Bronchial epithelial cell (primary cell): ENCODE measurements at regions not wholly inside any gene's neighbourhood (a gene's known extent, or its start where the extent isn't known, plus 50 kb on each side); places are given as distances from the start of the nearest gene placed in this dataset.
"Not testable (repeated sequence)": the region's sequence is repeated elsewhere in the genome, so short reads cannot be mapped to it uniquely, and the experiment has no call there.

Experiments
- DNase-seq: peaks from one replicate; pipeline ENCODE4 v3.0.0-alpha.2; 2010; ENCODE audit warnings: low read depth
- FAIRE-seq: peaks from 2 replicates; lab custom pipeline; 2011; peaks lifted over from hg19 to GRCh38; lab: Jason Lieb, UNC
- H3K27me3 ChIP-seq: 2 replicates; pipeline ENCODE4 v1.5.1; 2011; ENCODE audit warnings: low read length; ENCODE audit not compliant: control insufficient read depth, insufficient read depth
- H3K36me3 ChIP-seq: 2 replicates; pipeline ENCODE4 v1.5.1; 2011; ENCODE audit warnings: low read length; ENCODE audit not compliant: control insufficient read depth, insufficient read depth
- H3K4me3 ChIP-seq: 2 replicates; pipeline ENCODE4 v1.5.1; 2011; ENCODE audit warnings: mild to moderate bottlenecking, low read depth, low read length, control low read depth
- TF ChIP-seq, protein P1 (sequence below): IDR thresholded peaks from 2 replicates; pipeline ENCODE4 v1.5.1; 2011; ENCODE audit warnings: mild to moderate bottlenecking, moderate library complexity, low read length, control low read depth, inconsistent platforms; ENCODE audit not compliant: insufficient read depth, severe bottlenecking

DNA sequence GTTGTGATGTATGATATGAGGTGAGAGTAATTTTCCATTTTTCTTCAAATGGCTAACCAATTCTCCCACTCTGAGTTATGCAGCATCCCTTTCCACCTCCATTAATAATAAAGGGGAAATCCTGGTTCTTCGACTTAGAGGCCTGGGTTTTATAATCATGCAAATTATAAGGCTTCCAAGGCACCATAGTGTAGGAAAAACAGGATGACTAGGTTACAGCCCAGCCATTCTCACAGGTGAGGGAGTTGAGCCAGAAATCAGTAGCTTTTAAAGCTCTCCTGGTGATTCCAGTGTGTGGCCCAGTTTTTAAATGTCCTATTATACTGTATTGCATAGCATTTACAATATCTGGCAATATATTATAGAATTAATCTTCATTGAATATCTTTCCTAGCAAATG lies 203.1 kb downstream of the ARHGEF9 start:
- DNase-seq, result no peak
- no peak for FAIRE-seq
- Histone ChIP-seq H3K27me3 (no peaks in the 10 kb centered on the region), H3K36me3 (no peaks in the 10 kb centered on the region), H3K4me3 (no peak overlapping the region)
- TF ChIP-seq, protein P1, sequence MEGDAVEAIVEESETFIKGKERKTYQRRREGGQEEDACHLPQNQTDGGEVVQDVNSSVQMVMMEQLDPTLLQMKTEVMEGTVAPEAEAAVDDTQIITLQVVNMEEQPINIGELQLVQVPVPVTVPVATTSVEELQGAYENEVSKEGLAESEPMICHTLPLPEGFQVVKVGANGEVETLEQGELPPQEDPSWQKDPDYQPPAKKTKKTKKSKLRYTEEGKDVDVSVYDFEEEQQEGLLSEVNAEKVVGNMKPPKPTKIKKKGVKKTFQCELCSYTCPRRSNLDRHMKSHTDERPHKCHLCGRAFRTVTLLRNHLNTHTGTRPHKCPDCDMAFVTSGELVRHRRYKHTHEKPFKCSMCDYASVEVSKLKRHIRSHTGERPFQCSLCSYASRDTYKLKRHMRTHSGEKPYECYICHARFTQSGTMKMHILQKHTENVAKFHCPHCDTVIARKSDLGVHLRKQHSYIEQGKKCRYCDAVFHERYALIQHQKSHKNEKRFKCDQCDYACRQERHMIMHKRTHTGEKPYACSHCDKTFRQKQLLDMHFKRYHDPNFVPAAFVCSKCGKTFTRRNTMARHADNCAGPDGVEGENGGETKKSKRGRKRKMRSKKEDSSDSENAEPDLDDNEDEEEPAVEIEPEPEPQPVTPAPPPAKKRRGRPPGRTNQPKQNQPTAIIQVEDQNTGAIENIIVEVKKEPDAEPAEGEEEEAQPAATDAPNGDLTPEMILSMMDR, result no peak

DNA sequence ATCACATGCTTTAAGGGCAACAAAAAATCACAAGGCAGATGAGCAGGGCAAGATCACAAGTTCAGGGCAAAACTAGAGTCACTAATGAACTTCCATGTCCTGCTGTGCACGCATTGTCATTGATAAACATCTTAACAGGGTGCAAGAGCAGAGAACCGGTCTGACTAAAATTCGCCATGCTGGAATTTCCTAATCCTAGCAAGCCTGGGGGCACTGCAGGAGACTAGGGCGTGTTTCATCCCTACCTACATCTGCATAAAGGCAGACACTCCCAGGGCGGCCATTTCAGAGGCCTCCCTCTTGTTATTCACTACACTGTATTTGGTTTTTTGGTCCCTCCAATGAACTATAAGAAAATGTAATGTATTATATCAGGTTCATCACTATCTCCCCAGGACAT lies 203.6 kb downstream of the ARHGEF9 start:
- H3K27me3 ChIP-seq, result no peaks in the 10 kb centered on the region
- DNase-seq (no peak), FAIRE-seq (no peak)
- TF ChIP-seq, protein P1, result no peak
- H3K36me3 ChIP-seq, result no peaks in the 10 kb centered on the region
- H3K4me3 ChIP-seq, result no peak overlapping the region

DNA sequence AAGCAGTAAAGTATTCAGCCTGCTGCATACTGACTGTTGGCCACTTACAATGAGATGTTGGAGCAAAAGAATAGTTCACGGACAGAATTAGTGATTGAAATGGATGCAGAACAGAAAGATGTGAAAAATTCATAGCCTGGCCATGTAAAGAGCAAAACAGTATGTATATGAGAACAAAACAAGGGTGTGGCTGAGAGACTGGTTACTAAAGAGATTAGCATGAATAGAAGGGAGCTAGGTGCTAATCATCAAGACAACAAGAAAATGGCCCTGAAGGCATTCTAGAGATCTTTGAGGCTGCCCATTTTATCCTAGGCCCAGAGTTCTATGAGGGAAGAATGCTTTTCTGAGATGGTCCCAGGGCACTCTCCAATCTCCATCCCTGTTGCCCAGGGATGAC lies 208.5 kb downstream of the ARHGEF9 start:
- TF ChIP-seq, protein P1, result no peak
- no peaks in the 10 kb centered on the region for H3K36me3 ChIP-seq
- no peak overlapping the region for H3K4me3 ChIP-seq
- H3K27me3 ChIP-seq, result no peaks in the 10 kb centered on the region
- no peak for FAIRE-seq
- no peak for DNase-seq

DNA sequence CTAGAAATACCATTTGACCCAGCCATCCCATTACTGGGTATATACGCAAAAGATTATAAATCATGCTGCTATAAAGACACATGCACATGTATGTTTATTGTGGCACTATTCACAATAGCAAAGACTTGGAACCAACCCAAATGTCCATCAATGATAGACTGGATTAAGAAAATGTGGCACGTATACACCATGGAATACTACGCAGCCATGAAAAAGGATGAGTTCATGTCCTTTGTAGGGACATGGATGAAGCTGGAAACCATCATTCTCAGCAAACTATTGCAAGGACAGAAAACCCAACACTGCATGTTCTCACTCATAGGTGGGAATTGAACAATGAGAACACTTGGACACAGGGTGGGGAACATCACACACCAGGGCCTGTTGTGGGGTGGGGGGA lies 209.3 kb downstream of the ARHGEF9 start:
- not testable (repeated sequence) for H3K4me3 ChIP-seq, DNase-seq, FAIRE-seq, H3K36me3 ChIP-seq, H3K27me3 ChIP-seq

DNA sequence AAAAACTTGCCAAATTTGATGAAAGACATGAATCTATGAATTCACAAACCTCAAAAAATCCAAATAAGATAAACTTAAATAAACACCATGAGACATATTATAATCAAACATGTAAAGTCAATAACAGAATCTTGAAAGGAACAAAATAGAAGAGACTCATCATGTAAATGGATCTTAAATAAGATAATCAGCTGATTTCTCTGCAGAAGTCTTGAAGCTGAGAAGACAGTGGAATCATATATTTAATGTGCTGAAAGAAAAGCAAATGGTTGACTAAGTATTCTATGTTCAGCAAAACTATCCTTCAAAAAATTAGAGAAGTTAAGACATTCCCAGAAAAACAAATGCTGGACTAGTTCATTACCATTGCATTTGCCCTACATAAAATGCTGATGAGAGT lies 215.7 kb upstream of the SPIN4 start:
- no peaks in the 10 kb centered on the region for H3K36me3 ChIP-seq
- no peak for FAIRE-seq
- H3K4me3 ChIP-seq, result no peak overlapping the region
- H3K27me3 ChIP-seq, result no peaks in the 10 kb centered on the region
- no peak for DNase-seq
- TF ChIP-seq, protein P1, result no peak

DNA sequence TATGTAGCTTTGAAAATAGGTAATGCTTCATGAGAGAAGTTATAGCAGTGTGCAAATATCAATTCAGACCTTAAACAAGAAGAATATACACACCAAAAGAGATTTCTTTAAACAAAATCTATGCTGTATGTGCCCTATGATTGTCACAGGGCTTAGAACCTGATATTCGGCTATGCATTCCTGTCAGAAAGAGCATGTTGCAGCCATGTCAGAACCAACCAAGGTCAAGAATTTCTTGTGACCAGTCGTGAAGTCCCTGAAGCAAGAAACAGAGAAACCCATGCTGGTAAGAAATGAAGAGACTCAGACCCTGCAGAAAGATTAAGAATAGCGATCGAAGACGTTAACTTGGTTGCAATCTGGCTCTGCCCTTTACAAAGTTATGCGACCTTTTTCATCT lies 210.3 kb upstream of the SPIN4 start:
- FAIRE-seq, result no peak
- DNase-seq, result no peak
- H3K4me3 ChIP-seq, result peak overlapping the region; percentile 70
- TF ChIP-seq, protein P1, result no peak
- no peaks in the 10 kb centered on the region for H3K36me3 ChIP-seq
- H3K27me3 ChIP-seq, result no peaks in the 10 kb centered on the region
